Activated CD4-positive, alpha-beta T cell treated with anti-CD3 and anti-CD28 coated beads, Interleukin-2, amount 50 U/mL, for 4 hours (primary cell): ENCODE measurements at regions not wholly inside any gene's neighbourhood (a gene's known extent, or its start where the extent isn't known, plus 50 kb on each side); places are given as distances from the start of the nearest gene placed in this dataset.

Experiments
- DNase-seq, 2 experiments: peaks; one replicate each; pipeline ENCODE4 v3.0.0-alpha.2; 2020

- no peak for DNase-seq
These were observed 159.4 kb downstream of the ENGASE start for GRCh38 chr17:79233916-79234551.

GRCh38 chr17:79232957-79233356 lies 158.3 kb downstream of the ENGASE start:
- DNase-seq, result no peak

GRCh38 chr17:79231766-79232287 lies 157.2 kb downstream of the ENGASE start:
- DNase-seq, result no peak

- DNase-seq, result no peak
These were observed 156.0 kb downstream of the ENGASE start for GRCh38 chr17:79230576-79230975.

GRCh38 chr17:79226037-79226436 lies 151.4 kb downstream of the ENGASE start:
- no peak for DNase-seq

GRCh38 chr17:79224903-79225302 lies 150.3 kb downstream of the ENGASE start:
- no peak for DNase-seq

GRCh38 chr17:79224476-79224875 lies 149.9 kb downstream of the ENGASE start:
- no peak for DNase-seq

- DNase-seq, result no peak
These were observed 149.3 kb downstream of the ENGASE start for GRCh38 chr17:79223953-79224352.

- no peak for DNase-seq
These were observed 148.8 kb downstream of the ENGASE start for GRCh38 chr17:79223471-79223870.

GRCh38 chr17:79221597-79221996 lies 147.0 kb downstream of the ENGASE start:
- DNase-seq, result no peak

GRCh38 chr17:79220713-79221291 lies 146.2 kb downstream of the ENGASE start:
- no peak for DNase-seq

GRCh38 chr17:79220201-79220712 lies 145.6 kb downstream of the ENGASE start:
- DNase-seq, result no peak

- DNase-seq, result no peak
These were observed 144.7 kb downstream of the ENGASE start for GRCh38 chr17:79219208-79219935.

GRCh38 chr17:79218825-79219200 lies 144.2 kb downstream of the ENGASE start:
- no peak for DNase-seq

GRCh38 chr17:79218175-79218824 lies 143.7 kb downstream of the ENGASE start:
- DNase-seq, result no peak

- no peak for DNase-seq
These were observed 143.0 kb downstream of the ENGASE start for GRCh38 chr17:79217473-79218135.

- DNase-seq, result no peak
These were observed 142.2 kb downstream of the ENGASE start for GRCh38 chr17:79216826-79217225.

GRCh38 chr17:79216391-79216790 lies 141.8 kb downstream of the ENGASE start:
- no peak for DNase-seq

- DNase-seq, result no peak
These were observed 141.0 kb downstream of the ENGASE start for GRCh38 chr17:79215631-79216030.

- DNase-seq, result no peak
These were observed 140.4 kb downstream of the ENGASE start for GRCh38 chr17:79214940-79215604.

GRCh38 chr17:79214459-79214858 lies 139.8 kb downstream of the ENGASE start:
- no peak for DNase-seq

- no peak for DNase-seq
These were observed 138.7 kb downstream of the ENGASE start for GRCh38 chr17:79213305-79213704.
